BJ (cell line): ENCODE measurements at regions not wholly inside any gene's neighbourhood (a gene's known extent, or its start where the extent isn't known, plus 50 kb on each side); places are given as distances from the start of the nearest gene placed in this dataset.

Source experiments
- CTCF ChIA-PET: fragments of 350-600 bp; formaldehyde crosslinking; extraction: SDS; loops from one replicate; lab custom pipeline; 2021; ENCODE audit warnings: antibody characterized with exemption, inconsistent platforms; lab: Yijun Ruan, JAX
- POLR2A ChIA-PET: fragments of 300-600 bp; sonication (Branson Sonifier 250); formaldehyde crosslinking; extraction: SDS; loops from one replicate; lab custom pipeline; 2021; ENCODE audit warnings: antibody characterized with exemption; lab: Charles Lee
- DNase-seq: peaks from one replicate; pipeline ENCODE4 v3.0.0-alpha.2; 2011; ENCODE audit warnings: low read depth
- H3K27me3 ChIP-seq: 2 replicates; pipeline ENCODE4 v1.6.0; 2011; ENCODE audit warnings: low read length; ENCODE audit not compliant: control insufficient read depth, insufficient read depth
- H3K36me3 ChIP-seq: 2 replicates; pipeline ENCODE4 v1.5.1; 2011; ENCODE audit warnings: low read length; ENCODE audit not compliant: control insufficient read depth, insufficient read depth
- H3K4me3 ChIP-seq: 2 replicates; pipeline ENCODE4 v1.5.1; 2011; ENCODE audit warnings: low read depth, mild to moderate bottlenecking, control low read depth, low read length
- CTCF ChIP-seq: IDR thresholded peaks from 2 replicates; pipeline ENCODE4 v1.5.1; 2011; ENCODE audit warnings: low read depth, mild to moderate bottlenecking, control low read depth, inconsistent platforms, low read length, moderate library complexity; ENCODE audit not compliant: insufficient read depth

- TF ChIP-seq CTCF: no peak
- CTCF ChIA-PET: no interaction called here
- Histone ChIP-seq H3K4me3 (no peak overlapping the region), H3K36me3 (no peaks in the 10 kb centered on the region), H3K27me3 (no peaks in the 10 kb centered on the region)
- peak; percentile 31 for DNase-seq
- POLR2A ChIA-PET: no interaction called here
Observed at GRCh38 chr4:29277381-29277780, 1442.8 kb upstream of the PCDH7 start.

GRCh38 chr4:29278585-29278984, 1441.6 kb upstream of the PCDH7 start:
- TF ChIP-seq CTCF: no peak
- ChIA-PET CTCF (no interaction called here), POLR2A (no interaction called here)
- DNase-seq: no peak
- no peaks in the 10 kb centered on the region for H3K27me3 ChIP-seq
- no peak overlapping the region for H3K4me3 ChIP-seq
- no peaks in the 10 kb centered on the region for H3K36me3 ChIP-seq

GRCh38 chr4:29289118-29289517, 1431.1 kb upstream of the PCDH7 start:
- CTCF ChIA-PET: no interaction called here
- TF ChIP-seq CTCF: no peak
- H3K36me3 ChIP-seq: no peaks in the 10 kb centered on the region
- POLR2A ChIA-PET: no interaction called here
- no peak overlapping the region for H3K4me3 ChIP-seq
- DNase-seq: no peak
- no peaks in the 10 kb centered on the region for H3K27me3 ChIP-seq

GRCh38 chr4:29295280-29295679, 1424.9 kb upstream of the PCDH7 start:
- POLR2A ChIA-PET: no interaction called here
- H3K27me3 ChIP-seq: no peaks in the 10 kb centered on the region
- H3K36me3 ChIP-seq: no peaks in the 10 kb centered on the region
- no peak overlapping the region for H3K4me3 ChIP-seq
- no peak for TF ChIP-seq CTCF
- CTCF ChIA-PET: no interaction called here
- DNase-seq: no peak

- ChIA-PET CTCF (no interaction called here), POLR2A (no interaction called here)
- no peak overlapping the region for H3K4me3 ChIP-seq
- TF ChIP-seq CTCF: no peak
- H3K27me3 ChIP-seq: no peaks in the 10 kb centered on the region
- no peak for DNase-seq
- no peaks in the 10 kb centered on the region for H3K36me3 ChIP-seq
Observed at GRCh38 chr4:29304595-29304994, 1415.6 kb upstream of the PCDH7 start.
